ENCODE measurements at regions not wholly inside any gene's neighbourhood (a gene's known extent, or its start where the extent isn't known, plus 50 kb on each side); places are given as distances from the start of the nearest gene placed in this dataset.
"Not testable (repeated sequence)": the region's sequence is repeated elsewhere in the genome, so short reads cannot be mapped to it uniquely, and the experiment has no call there.

- WGBS, 3 donors = 83 to 86% (median 84%) methylated on average over 5 of the region's 5 CpGs
- no peak overlapping the region for H3K27ac ChIP-seq (ENCODE audit: low read depth, low read length)
Measured at GRCh38 chr10:65284495-65285041, 1641.3 kb upstream of the LRRTM3 start.

- WGBS, 3 donors = 81 to 87% (median 83%) methylated on average over 3 of the region's 3 CpGs
Measured at GRCh38 chr10:65285726-65286125, 1640.1 kb upstream of the LRRTM3 start.

GRCh38 chr10:65291286-65291685 lies 1634.5 kb upstream of the LRRTM3 start:
- WGBS, 3 donors = 76 to 93% (median 85%) methylated on average over 1 of the region's 1 CpG
- no peak overlapping the region for H3K27ac ChIP-seq (ENCODE audit: low read depth, low read length)

More at GRCh38 chr10:65285726-65286125, 1640.1 kb upstream of the LRRTM3 start:
- not testable (repeated sequence) for H3K27ac ChIP-seq (ENCODE audit: low read depth, low read length)

GRCh38 chr10:65292551-65292950 lies 1633.3 kb upstream of the LRRTM3 start:
- no peak overlapping the region for H3K27ac ChIP-seq (ENCODE audit: low read depth, low read length)
- WGBS, 3 donors = 89 to 95% (median 90%) methylated on average over 3 of the region's 3 CpGs

- no peak overlapping the region for H3K27ac ChIP-seq (ENCODE audit: low read depth, low read length)
- WGBS, 3 donors = 17 to 29% (median 19%) methylated on average over 1 of the region's 1 CpG
Measured at GRCh38 chr10:65294329-65294728, 1631.5 kb upstream of the LRRTM3 start.

GRCh38 chr10:65301181-65301580 lies 1624.7 kb upstream of the LRRTM3 start:
- WGBS, 3 donors = 88 to 90% (median 89%) methylated on average over 3 of the region's 3 CpGs
- H3K27ac ChIP-seq (ENCODE audit: low read depth, low read length) = no peak overlapping the region

- WGBS, 3 donors = 71 to 74% (median 74%) methylated on average over 2 of the region's 2 CpGs
- H3K27ac ChIP-seq (ENCODE audit: low read depth, low read length) = no peak overlapping the region
Measured at GRCh38 chr10:65306201-65306600, 1619.6 kb upstream of the LRRTM3 start.

GRCh38 chr10:65312876-65313275 lies 1613.0 kb upstream of the LRRTM3 start:
- no peak overlapping the region for H3K27ac ChIP-seq (ENCODE audit: low read depth, low read length)

- 93 to 95% (median 94%) methylated on average over 2 of the region's 2 CpGs for WGBS, 3 donors
- H3K27ac ChIP-seq (ENCODE audit: low read depth, low read length) = no peak overlapping the region
Measured at GRCh38 chr10:65313406-65313805, 1612.4 kb upstream of the LRRTM3 start.

- WGBS, 3 donors = 88 to 96% (median 94%) methylated on average over 3 of the region's 3 CpGs
- H3K27ac ChIP-seq (ENCODE audit: low read depth, low read length) = no peak overlapping the region
Measured at GRCh38 chr10:65314253-65314652, 1611.6 kb upstream of the LRRTM3 start.

- 63 to 75% (median 73%) methylated on average over 5 of the region's 5 CpGs for WGBS, 3 donors
- H3K27ac ChIP-seq (ENCODE audit: low read depth, low read length) = no peak overlapping the region
Measured at GRCh38 chr10:65319493-65319892, 1606.3 kb upstream of the LRRTM3 start.

GRCh38 chr10:65320236-65321026 lies 1605.4 kb upstream of the LRRTM3 start:
- WGBS, 3 donors = 48 to 67% (median 62%) methylated on average over 3 of the region's 3 CpGs
- H3K27ac ChIP-seq (ENCODE audit: low read depth, low read length) = no peak overlapping the region

GRCh38 chr10:65323802-65324201 lies 1602.0 kb upstream of the LRRTM3 start:
- WGBS, 3 donors = 89 to 90% (median 90%) methylated on average over 6 of the region's 6 CpGs
- no peak overlapping the region for H3K27ac ChIP-seq (ENCODE audit: low read depth, low read length)

GRCh38 chr10:65325913-65326312 lies 1599.9 kb upstream of the LRRTM3 start:
- no peak overlapping the region for H3K27ac ChIP-seq (ENCODE audit: low read depth, low read length)
- 63 to 72% (median 67%) methylated on average over 2 of the region's 2 CpGs for WGBS, 3 donors

GRCh38 chr10:65328486-65328885 lies 1597.3 kb upstream of the LRRTM3 start:
- no peak overlapping the region for H3K27ac ChIP-seq (ENCODE audit: low read depth, low read length)

- H3K27ac ChIP-seq (ENCODE audit: low read depth, low read length) = no peak overlapping the region
- WGBS, 3 donors = 63 to 86% (median 73%) methylated on average over 2 of the region's 2 CpGs
Measured at GRCh38 chr10:65335311-65335710, 1590.5 kb upstream of the LRRTM3 start.

GRCh38 chr10:65340340-65340739 lies 1585.5 kb upstream of the LRRTM3 start:
- 77 to 88% (median 85%) methylated on average over 1 of the region's 1 CpG for WGBS, 3 donors
- no peak overlapping the region for H3K27ac ChIP-seq (ENCODE audit: low read depth, low read length)

- no peak overlapping the region for H3K27ac ChIP-seq (ENCODE audit: low read depth, low read length)
- WGBS, 3 donors = 25 to 35% (median 26%) methylated on average over 4 of the region's 4 CpGs
Measured at GRCh38 chr10:65341323-65341925, 1584.4 kb upstream of the LRRTM3 start.

GRCh38 chr10:65342245-65342644 lies 1583.6 kb upstream of the LRRTM3 start:
- 55 to 88% (median 70%) methylated on average over 1 of the region's 1 CpG for WGBS, 3 donors
- H3K27ac ChIP-seq (ENCODE audit: low read depth, low read length) = no peak overlapping the region

GRCh38 chr10:65346466-65346865 lies 1579.4 kb upstream of the LRRTM3 start:
- no peak overlapping the region for H3K27ac ChIP-seq (ENCODE audit: low read depth, low read length)
- 37 to 78% (median 76%) methylated on average over 3 of the region's 3 CpGs for WGBS, 3 donors
